SK-N-SH (cell line): ENCODE measurements at regions not wholly inside any gene's neighbourhood (a gene's known extent, or its start where the extent isn't known, plus 50 kb on each side); places are given as distances from the start of the nearest gene placed in this dataset.

Experiments
- ELF1 ChIP-seq: IDR thresholded peaks from 2 replicates; pipeline ENCODE4 v1.4.0; 2012
- EP300 ChIP-seq, 2 experiments: IDR thresholded peaks; 2 replicates each; pipeline versions ENCODE4 v1.4.0 to v1.6.1; 2012; ENCODE audit warnings: borderline replicate concordance in 1 of 2, low read depth in 1 of 2, low read length in 1 of 2
- EZH2phosphoT487 ChIP-seq: fragments of 200-600 bp; sonication (generic); IDR thresholded peaks from 2 replicates; pipeline ENCODE4 v1.6.1; 2017; ENCODE audit warnings: low read depth, mixed run types, mild to moderate bottlenecking, antibody characterized with exemption, moderate library complexity, borderline replicate concordance
- FOXJ3 ChIP-seq: sonication (generic); formaldehyde crosslinking; IDR thresholded peaks from 2 replicates; pipeline ENCODE4 v1.5.1; 2020; ENCODE audit warnings: mild to moderate bottlenecking, missing genetic modification reagents
- GATA2 ChIP-seq: sonication (generic); formaldehyde crosslinking; IDR thresholded peaks from 2 replicates; pipeline ENCODE4 v1.5.0; 2020; ENCODE audit warnings: mild to moderate bottlenecking, missing genetic modification reagents
- MXI1 ChIP-seq: IDR thresholded peaks from 2 replicates; pipeline ENCODE4 v1.6.1; 2012; ENCODE audit warnings: mild to moderate bottlenecking, low read depth, low read length, improper control_type of control experiment
- POLR2AphosphoS5 ChIP-seq: IDR thresholded peaks from 2 replicates; pipeline ENCODE4 v1.6.1; 2012; ENCODE audit warnings: low read depth, low read length
- RAD21 ChIP-seq: IDR thresholded peaks from 2 replicates; pipeline ENCODE4 v1.6.1; 2012; ENCODE audit warnings: mild to moderate bottlenecking, low read length
- RCOR1 ChIP-seq: fragments of 150-350 bp; IDR thresholded peaks from 2 replicates; pipeline ENCODE4 v1.6.1; 2017; ENCODE audit warnings: antibody characterized with exemption, low read length
- SIN3A ChIP-seq: IDR thresholded peaks from 2 replicates; pipeline ENCODE4 v1.6.1; 2012; ENCODE audit warnings: low read depth, mild to moderate bottlenecking, low read length, moderate library complexity, borderline replicate concordance
- TAF1 ChIP-seq: IDR thresholded peaks from 2 replicates; pipeline ENCODE4 v1.6.1; 2012; ENCODE audit warnings: low read depth, mild to moderate bottlenecking, low read length, moderate library complexity, borderline replicate concordance
- TF ChIP-seq, protein P1 (sequence below): fragments of 200-600 bp; sonication (generic); IDR thresholded peaks from 2 replicates; pipeline ENCODE4 v1.6.1; 2017; ENCODE audit warnings: antibody characterized with exemption, mild to moderate bottlenecking, moderate library complexity
- TF ChIP-seq, protein P2 (sequence below): IDR thresholded peaks from 2 replicates; pipeline ENCODE4 v1.6.1; 2012; ENCODE audit warnings: mild to moderate bottlenecking, low read depth, low read length, moderate library complexity
- TF ChIP-seq, protein P3 (sequence below): IDR thresholded peaks from 2 replicates; pipeline ENCODE4 v1.4.0; 2012; ENCODE audit warnings: low read depth

DNA sequence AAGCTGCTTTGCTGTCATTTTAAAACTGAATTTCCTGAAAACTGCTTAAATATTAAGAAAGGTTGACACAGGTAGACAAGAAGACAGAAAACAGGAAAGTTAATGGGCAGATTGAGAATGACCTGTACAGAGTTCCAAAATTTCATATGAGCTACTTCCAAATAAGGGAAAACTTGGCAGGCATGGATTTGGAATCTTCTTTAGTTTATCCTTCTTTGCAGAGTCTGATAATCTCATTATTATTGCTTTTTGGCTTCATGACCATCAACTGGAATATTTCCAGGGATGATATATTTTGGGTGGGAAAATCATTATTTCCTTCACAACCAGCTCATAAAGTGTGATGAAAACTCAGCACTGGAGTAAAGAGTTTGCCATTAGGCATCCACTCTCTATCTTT lies 346.5 kb upstream of the NPVF start:
- TF ChIP-seq POLR2AphosphoS5 (no peak), RAD21 (no peak), EP300 (IDR thresholded peaks at IDR 0.05; ENCODE audit: borderline replicate concordance in 1 of 2, low read depth in 1 of 2, low read length in 1 of 2) (no peak), GATA2 (CRISPR knock-in tag) (no peak), ELF1 (no peak), RCOR1 (no peak), SIN3A (no peak), EZH2phosphoT487 (no peak), FOXJ3 (CRISPR knock-in tag) (no peak), TAF1 (no peak), MXI1 (no peak)
- TF ChIP-seq, protein P1, sequence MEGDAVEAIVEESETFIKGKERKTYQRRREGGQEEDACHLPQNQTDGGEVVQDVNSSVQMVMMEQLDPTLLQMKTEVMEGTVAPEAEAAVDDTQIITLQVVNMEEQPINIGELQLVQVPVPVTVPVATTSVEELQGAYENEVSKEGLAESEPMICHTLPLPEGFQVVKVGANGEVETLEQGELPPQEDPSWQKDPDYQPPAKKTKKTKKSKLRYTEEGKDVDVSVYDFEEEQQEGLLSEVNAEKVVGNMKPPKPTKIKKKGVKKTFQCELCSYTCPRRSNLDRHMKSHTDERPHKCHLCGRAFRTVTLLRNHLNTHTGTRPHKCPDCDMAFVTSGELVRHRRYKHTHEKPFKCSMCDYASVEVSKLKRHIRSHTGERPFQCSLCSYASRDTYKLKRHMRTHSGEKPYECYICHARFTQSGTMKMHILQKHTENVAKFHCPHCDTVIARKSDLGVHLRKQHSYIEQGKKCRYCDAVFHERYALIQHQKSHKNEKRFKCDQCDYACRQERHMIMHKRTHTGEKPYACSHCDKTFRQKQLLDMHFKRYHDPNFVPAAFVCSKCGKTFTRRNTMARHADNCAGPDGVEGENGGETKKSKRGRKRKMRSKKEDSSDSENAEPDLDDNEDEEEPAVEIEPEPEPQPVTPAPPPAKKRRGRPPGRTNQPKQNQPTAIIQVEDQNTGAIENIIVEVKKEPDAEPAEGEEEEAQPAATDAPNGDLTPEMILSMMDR: no peak
- TF ChIP-seq, protein P2, sequence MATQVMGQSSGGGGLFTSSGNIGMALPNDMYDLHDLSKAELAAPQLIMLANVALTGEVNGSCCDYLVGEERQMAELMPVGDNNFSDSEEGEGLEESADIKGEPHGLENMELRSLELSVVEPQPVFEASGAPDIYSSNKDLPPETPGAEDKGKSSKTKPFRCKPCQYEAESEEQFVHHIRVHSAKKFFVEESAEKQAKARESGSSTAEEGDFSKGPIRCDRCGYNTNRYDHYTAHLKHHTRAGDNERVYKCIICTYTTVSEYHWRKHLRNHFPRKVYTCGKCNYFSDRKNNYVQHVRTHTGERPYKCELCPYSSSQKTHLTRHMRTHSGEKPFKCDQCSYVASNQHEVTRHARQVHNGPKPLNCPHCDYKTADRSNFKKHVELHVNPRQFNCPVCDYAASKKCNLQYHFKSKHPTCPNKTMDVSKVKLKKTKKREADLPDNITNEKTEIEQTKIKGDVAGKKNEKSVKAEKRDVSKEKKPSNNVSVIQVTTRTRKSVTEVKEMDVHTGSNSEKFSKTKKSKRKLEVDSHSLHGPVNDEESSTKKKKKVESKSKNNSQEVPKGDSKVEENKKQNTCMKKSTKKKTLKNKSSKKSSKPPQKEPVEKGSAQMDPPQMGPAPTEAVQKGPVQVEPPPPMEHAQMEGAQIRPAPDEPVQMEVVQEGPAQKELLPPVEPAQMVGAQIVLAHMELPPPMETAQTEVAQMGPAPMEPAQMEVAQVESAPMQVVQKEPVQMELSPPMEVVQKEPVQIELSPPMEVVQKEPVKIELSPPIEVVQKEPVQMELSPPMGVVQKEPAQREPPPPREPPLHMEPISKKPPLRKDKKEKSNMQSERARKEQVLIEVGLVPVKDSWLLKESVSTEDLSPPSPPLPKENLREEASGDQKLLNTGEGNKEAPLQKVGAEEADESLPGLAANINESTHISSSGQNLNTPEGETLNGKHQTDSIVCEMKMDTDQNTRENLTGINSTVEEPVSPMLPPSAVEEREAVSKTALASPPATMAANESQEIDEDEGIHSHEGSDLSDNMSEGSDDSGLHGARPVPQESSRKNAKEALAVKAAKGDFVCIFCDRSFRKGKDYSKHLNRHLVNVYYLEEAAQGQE: no peak
- TF ChIP-seq, protein P3, sequence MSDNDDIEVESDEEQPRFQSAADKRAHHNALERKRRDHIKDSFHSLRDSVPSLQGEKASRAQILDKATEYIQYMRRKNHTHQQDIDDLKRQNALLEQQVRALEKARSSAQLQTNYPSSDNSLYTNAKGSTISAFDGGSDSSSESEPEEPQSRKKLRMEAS: no peak
